HG03442 (cell line): ENCODE measurements at regions not wholly inside any gene's neighbourhood (a gene's known extent, or its start where the extent isn't known, plus 50 kb on each side); places are given as distances from the start of the nearest gene placed in this dataset.

Source experiments
- ATAC-seq: cut with Tn5 transposase; IDR thresholded peaks from one replicate; pipeline ENCODE4 v1.9.1; 2021; ENCODE audit warnings: mild to moderate bottlenecking, moderate library complexity; ENCODE audit not compliant: unreplicated experiment

DNA sequence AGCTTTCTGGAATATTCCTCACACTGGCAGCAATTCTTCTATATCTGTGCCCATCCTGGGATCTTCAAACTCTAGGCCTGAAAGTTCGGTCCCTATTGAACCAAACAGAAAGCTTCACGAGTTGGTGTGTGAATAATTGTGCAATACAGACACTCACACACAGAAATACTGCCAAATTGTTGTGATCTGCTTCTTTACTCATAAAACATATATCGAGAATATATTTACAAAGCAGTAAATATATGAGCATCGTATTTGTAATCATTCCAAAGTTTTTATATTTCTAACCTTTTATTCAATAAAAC lies 56.6 kb upstream of the BEX4 start:
- no peak for ATAC-seq

- ATAC-seq: peak; percentile 46
These were observed 57.2 kb upstream of the BEX4 start for GRCh38 chrX:103157496-103158316.

DNA sequence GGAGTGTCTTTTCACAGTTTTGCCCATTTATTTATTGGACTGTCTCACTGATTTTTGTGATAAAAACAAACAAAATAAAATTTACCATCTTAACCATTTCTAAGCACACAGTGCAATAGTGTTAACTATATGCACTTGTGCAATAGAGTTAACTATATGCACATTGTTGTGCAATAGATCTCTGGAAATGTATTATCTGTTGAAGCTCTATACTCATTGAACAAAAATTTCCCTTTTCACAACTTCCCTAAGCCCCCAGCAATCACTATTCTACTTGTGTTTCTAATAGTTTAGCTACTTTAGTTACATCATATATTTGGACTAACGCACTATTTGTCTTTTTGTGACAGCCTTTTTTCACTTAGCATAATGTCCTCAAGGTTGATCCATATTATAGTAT lies 59.7 kb upstream of the BEX4 start:
- ATAC-seq: no peak

DNA sequence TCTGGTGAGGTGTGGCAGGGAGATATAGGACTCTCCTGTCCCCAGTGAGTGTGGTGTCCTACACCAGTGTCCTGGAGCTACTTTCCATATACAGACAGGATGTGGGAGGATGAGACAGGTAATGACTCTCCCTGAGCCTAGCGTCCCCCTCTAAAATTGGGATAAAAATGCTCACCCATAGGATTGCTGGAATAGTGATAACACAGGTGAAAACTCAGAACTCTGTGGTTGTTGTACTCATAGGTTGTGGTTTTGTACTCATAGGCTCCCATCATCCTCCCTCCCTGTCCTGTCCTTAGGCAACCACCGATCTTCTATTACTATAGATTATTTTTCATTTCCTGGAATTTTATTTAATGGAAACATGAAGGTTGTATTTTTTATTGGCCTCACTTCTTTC lies 60.7 kb upstream of the NXF3 start:
- no peak for ATAC-seq

GRCh38 chrX:103151799-103152198 lies 58.9 kb upstream of the NXF3 start:
- no peak for ATAC-seq

DNA sequence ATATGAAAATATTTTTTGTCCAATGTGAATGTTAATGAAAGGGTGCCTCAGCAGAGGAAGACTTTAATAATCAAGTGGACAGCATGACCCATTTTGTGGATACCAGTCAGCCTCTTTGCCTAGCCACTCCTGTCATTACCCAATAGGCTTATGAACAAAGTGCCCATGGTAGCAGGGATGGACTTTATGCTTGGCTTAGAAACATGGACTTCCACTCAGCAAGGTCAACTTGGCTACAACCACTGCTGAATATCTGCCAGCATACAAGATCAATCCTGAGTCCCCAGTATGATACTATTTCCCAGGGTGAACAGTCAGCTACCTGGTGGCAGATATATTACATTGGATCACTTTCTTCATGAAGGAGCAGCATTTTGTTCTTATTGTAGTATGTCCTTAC lies 56.7 kb upstream of the NXF3 start:
- no peak for ATAC-seq

DNA sequence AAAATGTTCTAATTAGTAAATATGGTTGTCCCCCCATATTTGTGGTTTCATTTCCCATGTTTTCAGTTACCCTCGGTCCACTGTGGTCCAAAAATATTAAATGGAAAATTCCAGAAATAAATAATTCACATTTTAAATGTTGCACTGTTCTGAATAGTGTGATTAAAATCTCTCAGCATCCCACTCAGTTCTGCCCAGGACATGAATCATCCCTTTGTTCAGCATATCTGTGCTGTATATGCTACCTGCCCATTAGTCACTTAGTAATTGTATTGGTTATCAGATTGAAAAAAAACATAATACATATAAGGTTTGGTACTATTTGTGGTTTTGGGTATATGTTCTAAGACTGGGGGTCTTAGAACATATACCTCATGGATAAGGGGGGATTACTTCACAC lies 55.1 kb upstream of the NXF3 start:
- ATAC-seq: no peak
